ENCODE measurements at regions not wholly inside any gene's neighbourhood (a gene's known extent, or its start where the extent isn't known, plus 50 kb on each side); places are given as distances from the start of the nearest gene placed in this dataset.

DNA sequence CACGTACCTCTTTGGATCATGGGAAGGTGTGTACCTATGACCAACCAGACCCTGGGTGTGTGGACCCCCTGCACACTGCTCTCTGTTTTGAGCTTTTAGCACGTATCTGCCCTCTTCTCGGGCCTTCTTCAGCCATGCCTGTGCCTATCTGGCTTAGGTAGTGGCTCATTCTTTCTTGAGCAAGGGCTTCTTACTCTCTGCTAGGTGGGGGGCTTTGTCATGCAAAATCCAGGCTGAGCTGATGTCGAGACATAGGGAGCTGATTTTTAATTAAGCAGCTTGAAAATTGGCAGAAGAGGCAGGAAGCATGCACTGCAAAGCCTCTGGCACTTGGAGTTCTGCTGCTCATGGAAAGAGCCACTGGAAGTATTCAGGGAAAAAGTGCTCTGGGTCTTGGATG is 181.6 kb upstream of the IRX6 start:
- TF ChIP-seq, protein P1, sequence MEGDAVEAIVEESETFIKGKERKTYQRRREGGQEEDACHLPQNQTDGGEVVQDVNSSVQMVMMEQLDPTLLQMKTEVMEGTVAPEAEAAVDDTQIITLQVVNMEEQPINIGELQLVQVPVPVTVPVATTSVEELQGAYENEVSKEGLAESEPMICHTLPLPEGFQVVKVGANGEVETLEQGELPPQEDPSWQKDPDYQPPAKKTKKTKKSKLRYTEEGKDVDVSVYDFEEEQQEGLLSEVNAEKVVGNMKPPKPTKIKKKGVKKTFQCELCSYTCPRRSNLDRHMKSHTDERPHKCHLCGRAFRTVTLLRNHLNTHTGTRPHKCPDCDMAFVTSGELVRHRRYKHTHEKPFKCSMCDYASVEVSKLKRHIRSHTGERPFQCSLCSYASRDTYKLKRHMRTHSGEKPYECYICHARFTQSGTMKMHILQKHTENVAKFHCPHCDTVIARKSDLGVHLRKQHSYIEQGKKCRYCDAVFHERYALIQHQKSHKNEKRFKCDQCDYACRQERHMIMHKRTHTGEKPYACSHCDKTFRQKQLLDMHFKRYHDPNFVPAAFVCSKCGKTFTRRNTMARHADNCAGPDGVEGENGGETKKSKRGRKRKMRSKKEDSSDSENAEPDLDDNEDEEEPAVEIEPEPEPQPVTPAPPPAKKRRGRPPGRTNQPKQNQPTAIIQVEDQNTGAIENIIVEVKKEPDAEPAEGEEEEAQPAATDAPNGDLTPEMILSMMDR (IDR thresholded peaks at IDR 0.05), result no peak
- TF ChIP-seq, protein P2, sequence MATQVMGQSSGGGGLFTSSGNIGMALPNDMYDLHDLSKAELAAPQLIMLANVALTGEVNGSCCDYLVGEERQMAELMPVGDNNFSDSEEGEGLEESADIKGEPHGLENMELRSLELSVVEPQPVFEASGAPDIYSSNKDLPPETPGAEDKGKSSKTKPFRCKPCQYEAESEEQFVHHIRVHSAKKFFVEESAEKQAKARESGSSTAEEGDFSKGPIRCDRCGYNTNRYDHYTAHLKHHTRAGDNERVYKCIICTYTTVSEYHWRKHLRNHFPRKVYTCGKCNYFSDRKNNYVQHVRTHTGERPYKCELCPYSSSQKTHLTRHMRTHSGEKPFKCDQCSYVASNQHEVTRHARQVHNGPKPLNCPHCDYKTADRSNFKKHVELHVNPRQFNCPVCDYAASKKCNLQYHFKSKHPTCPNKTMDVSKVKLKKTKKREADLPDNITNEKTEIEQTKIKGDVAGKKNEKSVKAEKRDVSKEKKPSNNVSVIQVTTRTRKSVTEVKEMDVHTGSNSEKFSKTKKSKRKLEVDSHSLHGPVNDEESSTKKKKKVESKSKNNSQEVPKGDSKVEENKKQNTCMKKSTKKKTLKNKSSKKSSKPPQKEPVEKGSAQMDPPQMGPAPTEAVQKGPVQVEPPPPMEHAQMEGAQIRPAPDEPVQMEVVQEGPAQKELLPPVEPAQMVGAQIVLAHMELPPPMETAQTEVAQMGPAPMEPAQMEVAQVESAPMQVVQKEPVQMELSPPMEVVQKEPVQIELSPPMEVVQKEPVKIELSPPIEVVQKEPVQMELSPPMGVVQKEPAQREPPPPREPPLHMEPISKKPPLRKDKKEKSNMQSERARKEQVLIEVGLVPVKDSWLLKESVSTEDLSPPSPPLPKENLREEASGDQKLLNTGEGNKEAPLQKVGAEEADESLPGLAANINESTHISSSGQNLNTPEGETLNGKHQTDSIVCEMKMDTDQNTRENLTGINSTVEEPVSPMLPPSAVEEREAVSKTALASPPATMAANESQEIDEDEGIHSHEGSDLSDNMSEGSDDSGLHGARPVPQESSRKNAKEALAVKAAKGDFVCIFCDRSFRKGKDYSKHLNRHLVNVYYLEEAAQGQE (IDR thresholded peaks at IDR 0.05; ENCODE audit: insufficient read depth in 1 of 2, low read depth in 2 of 2, low read length in 1 of 2), result no peak
- TF ChIP-seq TCF7L2 (IDR thresholded peaks at IDR 0.05; ENCODE audit: low read depth, low read length) (no peak), POLR2AphosphoS5 (IDR thresholded peaks at IDR 0.05; ENCODE audit: low read depth, low read length) (no peak), SIN3A (IDR thresholded peaks at IDR 0.05; ENCODE audit: borderline replicate concordance, insufficient read depth, low read depth, low read length) (no peak)

Data from Panc1 (cell line).